ENCODE measurements at regions not wholly inside any gene's neighbourhood (a gene's known extent, or its start where the extent isn't known, plus 50 kb on each side); places are given as distances from the start of the nearest gene placed in this dataset.

DNA sequence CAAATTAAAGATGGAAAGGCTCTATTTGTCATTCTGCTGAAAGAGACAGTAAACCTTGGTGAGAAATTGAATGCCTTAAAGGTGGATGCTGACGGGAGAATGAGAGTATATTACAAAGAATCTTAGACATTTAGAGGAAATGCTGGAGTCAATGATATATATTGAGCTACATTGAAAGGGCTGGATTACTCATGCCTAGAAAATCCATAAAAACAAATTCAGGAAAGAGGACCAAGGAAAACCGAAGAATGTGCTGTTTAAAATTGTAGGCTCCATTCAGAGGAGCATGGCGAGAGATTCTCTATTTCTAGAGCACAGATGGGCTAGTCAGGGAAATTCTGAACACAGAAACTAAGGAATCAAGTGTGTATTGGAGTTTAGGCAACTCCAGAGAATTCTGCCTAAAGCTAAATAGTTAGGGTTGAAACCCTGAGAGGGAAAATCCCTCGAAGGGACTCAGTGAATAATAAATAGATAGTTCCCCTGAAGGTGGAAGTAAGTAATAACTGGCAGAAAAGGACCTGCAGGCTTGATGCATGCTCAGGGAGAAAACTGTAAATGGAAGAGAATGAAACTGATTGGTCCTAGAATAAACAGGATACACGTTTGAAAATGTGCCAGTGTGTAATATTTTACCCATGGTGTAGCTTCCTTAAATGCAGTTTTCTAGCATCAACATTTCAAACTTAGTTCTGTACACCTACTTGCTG, 1532.4 kb upstream of the TENM3 start:
- TF ChIP-seq SUZ12 (IDR thresholded peaks at IDR 0.05; ENCODE audit: extremely low read depth, insufficient read depth, insufficient read length) (no peak), YY1 (IDR thresholded peaks at IDR 0.05; ENCODE audit: insufficient read depth, insufficient read length) (no peak), ZNF274 (IDR thresholded peaks at IDR 0.05; ENCODE audit: low read depth, low read length) (no peak)
- Histone ChIP-seq H3K27me3 (ENCODE audit: insufficient read depth, insufficient read length) (no peaks in the 10 kb centered on the region), H3K9me3 (ENCODE audit: insufficient read depth, low read length) (no peaks in the 10 kb centered on the region; the same call in 1 of the 2 replicates), H3K4me1 (ENCODE audit: insufficient read depth, insufficient read length) (no peaks in the 10 kb centered on the region), H3K9ac (ENCODE audit: insufficient read length, low read depth) (no peak overlapping the region), H3K4me3 (ENCODE audit: insufficient read length, low read depth) (no peak overlapping the region), H3K36me3 (ENCODE audit: insufficient read depth, insufficient read length, low read length) (no peaks in the 10 kb centered on the region)
- no peak for DNase-seq (ENCODE audit: low read depth, low spot score)

DNA sequence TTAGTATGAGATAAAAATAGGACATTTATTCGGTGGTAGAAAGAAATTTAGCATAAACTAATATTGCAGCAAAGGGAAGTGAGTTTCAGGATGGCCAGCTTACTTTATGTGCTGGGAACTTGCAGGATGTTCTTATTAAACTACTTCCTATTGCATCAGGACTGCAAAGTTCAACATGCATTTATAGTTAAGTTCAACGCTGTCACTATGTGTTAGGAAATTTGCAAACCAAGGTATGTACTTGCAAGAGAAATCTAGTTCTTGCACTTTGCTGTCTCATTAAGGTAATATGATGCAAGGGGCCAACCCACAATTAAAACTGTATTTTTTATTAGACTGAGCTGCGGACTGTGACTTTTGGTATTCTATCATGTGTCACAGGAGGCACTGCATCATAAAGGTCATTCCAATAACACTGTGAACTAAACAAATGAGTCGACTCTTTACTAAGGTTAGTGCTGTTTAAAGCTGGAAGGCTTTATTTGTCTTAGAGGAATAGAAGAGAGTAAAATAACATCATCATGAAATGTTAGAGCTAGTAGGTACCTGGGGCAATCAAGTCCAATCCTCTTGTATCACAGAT, 1525.7 kb upstream of the TENM3 start:
- TF ChIP-seq YY1 (IDR thresholded peaks at IDR 0.05; ENCODE audit: insufficient read depth, insufficient read length) (no peak), ZNF274 (IDR thresholded peaks at IDR 0.05; ENCODE audit: low read depth, low read length) (no peak), SUZ12 (IDR thresholded peaks at IDR 0.05; ENCODE audit: extremely low read depth, insufficient read depth, insufficient read length) (no peak)

DNA sequence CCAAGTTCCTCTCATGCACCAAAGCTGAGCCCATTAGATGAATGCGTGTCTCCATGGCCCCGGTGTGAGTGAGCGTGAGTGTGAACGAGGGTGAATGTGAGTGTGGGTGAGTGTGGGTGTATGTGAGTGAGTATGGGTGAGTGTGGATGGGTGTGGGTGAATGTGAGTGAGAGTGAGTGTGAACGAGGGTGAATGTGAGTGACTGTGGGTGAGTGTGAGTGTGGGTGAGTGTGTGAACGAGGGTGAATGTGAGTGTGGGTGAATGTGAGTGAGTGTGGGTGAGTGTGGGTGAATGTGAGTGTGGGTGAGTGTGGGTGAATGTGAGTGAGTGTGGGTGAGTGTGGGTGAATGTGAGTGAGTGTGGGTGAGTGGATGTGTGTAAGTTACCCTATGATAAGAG, 1521.8 kb upstream of the TENM3 start:
- no peak for DNase-seq (ENCODE audit: low read depth, low spot score)
- Histone ChIP-seq H3K36me3 (ENCODE audit: insufficient read depth, insufficient read length, low read length) (no peaks in the 10 kb centered on the region), H3K9me3 (ENCODE audit: insufficient read depth, low read length) (no peaks in the 10 kb centered on the region), H3K9ac (ENCODE audit: insufficient read length, low read depth) (no peak overlapping the region), H3K4me3 (ENCODE audit: insufficient read length, low read depth) (no peak overlapping the region), H3K4me1 (ENCODE audit: insufficient read depth, insufficient read length) (no peaks in the 10 kb centered on the region), H3K27me3 (ENCODE audit: insufficient read depth, insufficient read length) (no peaks in the 10 kb centered on the region)
- TF ChIP-seq SUZ12 (IDR thresholded peaks at IDR 0.05; ENCODE audit: extremely low read depth, insufficient read depth, insufficient read length) (no peak), YY1 (IDR thresholded peaks at IDR 0.05; ENCODE audit: insufficient read depth, insufficient read length) (no peak), ZNF274 (IDR thresholded peaks at IDR 0.05; ENCODE audit: low read depth, low read length) (no peak)

More for the DNA sequence above, 1525.7 kb upstream of the TENM3 start:
- H3K4me3 ChIP-seq (ENCODE audit: insufficient read length, low read depth), result no peak overlapping the region
- no peaks in the 10 kb centered on the region for H3K4me1 ChIP-seq (ENCODE audit: insufficient read depth, insufficient read length)
- no peaks in the 10 kb centered on the region for H3K36me3 ChIP-seq (ENCODE audit: insufficient read depth, insufficient read length, low read length)
- no peak overlapping the region for H3K9ac ChIP-seq (ENCODE audit: insufficient read length, low read depth)
- no peaks in the 10 kb centered on the region; the same call in 1 of the 2 replicates for H3K9me3 ChIP-seq (ENCODE audit: insufficient read depth, low read length)
- H3K27me3 ChIP-seq (ENCODE audit: insufficient read depth, insufficient read length), result no peaks in the 10 kb centered on the region
- DNase-seq (ENCODE audit: low read depth, low spot score), result no peak

DNA sequence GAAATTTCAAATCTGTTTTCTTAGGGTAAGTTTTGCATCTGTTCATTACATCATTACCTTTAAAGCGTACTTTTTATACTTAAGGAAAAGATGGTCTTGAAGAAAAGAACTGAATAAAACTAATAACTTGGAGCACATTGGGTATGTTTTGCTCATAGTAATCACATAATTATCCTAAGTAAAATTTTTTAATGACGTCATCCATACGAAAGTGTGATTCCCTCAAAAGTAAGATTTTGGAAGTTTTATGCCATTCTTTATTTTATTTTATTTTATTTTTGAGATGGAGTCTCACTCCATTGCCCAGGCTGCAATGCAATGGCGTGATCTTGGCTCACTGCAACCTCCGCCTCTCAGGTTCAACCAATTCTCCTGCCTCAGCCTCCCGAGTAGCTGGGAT, 1516.6 kb upstream of the TENM3 start:
- no peak for DNase-seq (ENCODE audit: low read depth, low spot score)
- H3K4me1 ChIP-seq (ENCODE audit: insufficient read depth, insufficient read length), result no peaks in the 10 kb centered on the region
- H3K27me3 ChIP-seq (ENCODE audit: insufficient read depth, insufficient read length), result no peaks in the 10 kb centered on the region
- no peak overlapping the region for H3K9ac ChIP-seq (ENCODE audit: insufficient read length, low read depth)
- no peaks in the 10 kb centered on the region for H3K36me3 ChIP-seq (ENCODE audit: insufficient read depth, insufficient read length, low read length)
- TF ChIP-seq ZNF274 (IDR thresholded peaks at IDR 0.05; ENCODE audit: low read depth, low read length) (no peak), YY1 (IDR thresholded peaks at IDR 0.05; ENCODE audit: insufficient read depth, insufficient read length) (no peak), SUZ12 (IDR thresholded peaks at IDR 0.05; ENCODE audit: extremely low read depth, insufficient read depth, insufficient read length) (no peak)
- H3K9me3 ChIP-seq (ENCODE audit: insufficient read depth, low read length), result no peaks in the 10 kb centered on the region
- H3K4me3 ChIP-seq (ENCODE audit: insufficient read length, low read depth), result no peak overlapping the region

DNA sequence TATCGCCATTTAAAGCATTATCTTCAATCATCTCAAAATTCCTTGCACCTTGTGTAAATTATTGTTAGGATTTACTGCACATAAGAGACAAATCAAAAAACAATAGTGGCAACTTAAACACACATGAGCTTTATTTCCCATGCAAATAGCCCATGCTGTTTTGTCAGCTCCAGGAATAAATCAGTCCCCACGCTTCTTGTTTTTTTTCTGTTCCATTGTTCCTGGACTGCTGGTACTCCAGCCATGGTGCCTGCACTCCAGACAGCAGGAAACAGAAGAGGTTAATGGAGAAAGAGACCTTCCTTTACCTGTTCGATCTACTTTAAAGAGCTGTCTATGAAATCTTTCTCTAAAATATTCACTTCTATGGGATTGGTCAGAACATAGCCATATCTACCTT, 1515.7 kb upstream of the TENM3 start:
- Histone ChIP-seq H3K9ac (ENCODE audit: insufficient read length, low read depth) (no peak overlapping the region), H3K4me3 (ENCODE audit: insufficient read length, low read depth) (no peak overlapping the region), H3K27me3 (ENCODE audit: insufficient read depth, insufficient read length) (no peaks in the 10 kb centered on the region), H3K36me3 (ENCODE audit: insufficient read depth, insufficient read length, low read length) (no peaks in the 10 kb centered on the region), H3K9me3 (ENCODE audit: insufficient read depth, low read length) (no peaks in the 10 kb centered on the region), H3K4me1 (ENCODE audit: insufficient read depth, insufficient read length) (no peaks in the 10 kb centered on the region)
- DNase-seq (ENCODE audit: low read depth, low spot score), result no peak
- TF ChIP-seq ZNF274 (IDR thresholded peaks at IDR 0.05; ENCODE audit: low read depth, low read length) (no peak), YY1 (IDR thresholded peaks at IDR 0.05; ENCODE audit: insufficient read depth, insufficient read length) (no peak), SUZ12 (IDR thresholded peaks at IDR 0.05; ENCODE audit: extremely low read depth, insufficient read depth, insufficient read length) (no peak)

DNA sequence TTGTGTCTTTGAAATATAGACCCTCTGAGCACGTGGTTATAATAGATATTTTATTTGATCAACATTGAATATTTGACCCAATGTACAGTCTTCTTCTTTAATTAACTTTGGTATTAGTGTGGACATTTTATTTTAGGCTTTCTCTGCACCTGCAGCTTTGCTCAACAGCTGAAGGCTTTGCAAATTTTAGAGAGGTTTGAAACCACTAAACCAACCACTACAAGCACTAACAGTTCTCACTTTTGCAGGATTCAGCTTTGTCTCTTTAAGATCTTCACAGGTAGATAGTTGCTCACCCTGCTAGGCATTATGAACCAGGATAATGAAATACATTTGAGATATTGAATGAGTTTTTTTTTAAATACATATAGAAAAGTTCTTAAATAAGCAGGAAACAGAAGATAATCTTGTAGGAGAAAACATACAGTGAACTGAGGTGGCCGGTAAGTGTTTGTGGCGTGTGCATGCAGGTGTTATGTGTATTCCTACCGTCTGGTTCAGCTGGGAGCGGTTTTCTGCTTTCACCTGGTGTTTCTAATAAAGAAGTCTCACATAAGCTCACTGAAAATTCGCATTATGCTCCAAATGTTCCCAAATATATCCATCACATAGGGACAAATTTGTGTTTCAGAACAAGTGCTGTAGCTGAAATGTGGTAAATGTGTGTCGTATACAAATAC, 1508.3 kb upstream of the TENM3 start:
- H3K4me3 ChIP-seq (ENCODE audit: insufficient read length, low read depth), result no peak overlapping the region
- H3K9ac ChIP-seq (ENCODE audit: insufficient read length, low read depth), result no peak overlapping the region
- H3K4me1 ChIP-seq (ENCODE audit: insufficient read depth, insufficient read length), result no peaks in the 10 kb centered on the region
- no peaks in the 10 kb centered on the region for H3K36me3 ChIP-seq (ENCODE audit: insufficient read depth, insufficient read length, low read length)
- H3K9me3 ChIP-seq (ENCODE audit: insufficient read depth, low read length), result no peaks in the 10 kb centered on the region
- no peak for DNase-seq (ENCODE audit: low read depth, low spot score)
- no peak for TF ChIP-seq SUZ12 (IDR thresholded peaks at IDR 0.05; ENCODE audit: extremely low read depth, insufficient read depth, insufficient read length)
- no peak for TF ChIP-seq YY1 (IDR thresholded peaks at IDR 0.05; ENCODE audit: insufficient read depth, insufficient read length)
- TF ChIP-seq ZNF274 (IDR thresholded peaks at IDR 0.05; ENCODE audit: low read depth, low read length), result no peak
- no peaks in the 10 kb centered on the region for H3K27me3 ChIP-seq (ENCODE audit: insufficient read depth, insufficient read length)

DNA sequence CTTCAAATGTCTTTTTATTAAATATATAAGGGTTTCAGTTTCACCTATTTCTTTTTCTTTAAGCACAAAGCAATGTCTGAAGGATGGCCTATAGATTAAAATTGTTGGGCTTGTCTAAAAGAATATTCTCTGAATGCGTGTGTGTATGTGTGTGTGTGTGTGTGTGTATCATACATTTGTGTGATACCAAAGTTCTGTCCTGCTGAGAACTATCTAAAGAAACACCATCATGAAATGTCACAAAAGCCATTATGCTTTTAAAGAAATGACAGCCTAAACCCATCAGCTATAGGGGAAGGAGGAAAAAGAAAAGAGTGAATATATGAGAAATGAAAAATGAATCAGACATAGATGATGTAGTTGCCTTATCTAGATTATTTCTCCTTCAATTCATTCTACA, 1501.5 kb upstream of the TENM3 start:
- no peak for TF ChIP-seq ZNF274 (IDR thresholded peaks at IDR 0.05; ENCODE audit: low read depth, low read length)
- no peak for TF ChIP-seq SUZ12 (IDR thresholded peaks at IDR 0.05; ENCODE audit: extremely low read depth, insufficient read depth, insufficient read length)
- no peak for TF ChIP-seq YY1 (IDR thresholded peaks at IDR 0.05; ENCODE audit: insufficient read depth, insufficient read length)
- Histone ChIP-seq H3K9me3 (ENCODE audit: insufficient read depth, low read length) (no peaks in the 10 kb centered on the region), H3K4me3 (ENCODE audit: insufficient read length, low read depth) (no peak overlapping the region), H3K9ac (ENCODE audit: insufficient read length, low read depth) (no peak overlapping the region), H3K27me3 (ENCODE audit: insufficient read depth, insufficient read length) (no peaks in the 10 kb centered on the region), H3K4me1 (ENCODE audit: insufficient read depth, insufficient read length) (no peaks in the 10 kb centered on the region), H3K36me3 (ENCODE audit: insufficient read depth, insufficient read length, low read length) (no peaks in the 10 kb centered on the region)
- DNase-seq (ENCODE audit: low read depth, low spot score), result no peak

Measured in NT2/D1 (cell line).